NCI-H2227 treated with DMSO at 0.1 percent for 48 hours (cell line): ENCODE measurements at regions not wholly inside any gene's neighbourhood (a gene's known extent, or its start where the extent isn't known, plus 50 kb on each side); places are given as distances from the start of the nearest gene placed in this dataset.
"Not testable (repeated sequence)": the region's sequence is repeated elsewhere in the genome, so short reads cannot be mapped to it uniquely, and the experiment has no call there.

Experiments
- DNase-seq: peaks from one replicate; lab custom pipeline; 2025; lab: John Stamatoyannopoulos, UW

- DNase-seq, result peak; percentile 30
These were observed 53.0 kb upstream of the CA12 start for GRCh38 chr15:63434576-63435186.

- DNase-seq, result no peak
These were observed 53.7 kb upstream of the CA12 start for GRCh38 chr15:63435204-63435820.

- DNase-seq, result no peak
These were observed 54.7 kb upstream of the CA12 start for GRCh38 chr15:63436341-63436740.

GRCh38 chr15:63436872-63437375, 55.3 kb upstream of the CA12 start:
- DNase-seq, result peak; percentile 62

GRCh38 chr15:63439536-63440264, 58.1 kb upstream of the CA12 start:
- no peak for DNase-seq

GRCh38 chr15:63440265-63440648, 58.6 kb upstream of the CA12 start:
- no peak for DNase-seq

GRCh38 chr15:63440756-63441155, 59.1 kb upstream of the CA12 start:
- DNase-seq, result no peak

- no peak for DNase-seq
These were observed 59.6 kb upstream of the CA12 start for GRCh38 chr15:63441266-63441665.

GRCh38 chr15:63442080-63442479, 60.4 kb upstream of the CA12 start:
- DNase-seq, result no peak

- no peak for DNase-seq
These were observed 59.8 kb upstream of the USP3 start for GRCh38 chr15:63444611-63445010.

- no peak for DNase-seq
These were observed 58.1 kb upstream of the USP3 start for GRCh38 chr15:63446255-63446654.

GRCh38 chr15:63447017-63447676, 57.2 kb upstream of the USP3 start:
- no peak for DNase-seq

GRCh38 chr15:63448266-63448665, 56.1 kb upstream of the USP3 start:
- DNase-seq, result no peak

GRCh38 chr15:63448872-63449555, 55.4 kb upstream of the USP3 start:
- not testable (repeated sequence) for DNase-seq

- DNase-seq, result no peak
These were observed 54.7 kb upstream of the USP3 start for GRCh38 chr15:63449731-63450130.

GRCh38 chr15:63450884-63451225, 53.5 kb upstream of the USP3 start:
- DNase-seq, result no peak

GRCh38 chr15:63451671-63452315, 52.6 kb upstream of the USP3 start:
- no peak for DNase-seq

GRCh38 chr15:63452552-63453136, 51.7 kb upstream of the USP3 start:
- DNase-seq, result no peak

GRCh38 chr15:63453186-63453905, 51.0 kb upstream of the USP3 start:
- no peak for DNase-seq

- no peak for DNase-seq
These were observed 49.7 kb upstream of the USP3 start for GRCh38 chr15:63454503-63455211.
